Prostate gland (tissue), 2 donors: ENCODE measurements at regions not wholly inside any gene's neighbourhood (a gene's known extent, or its start where the extent isn't known, plus 50 kb on each side); places are given as distances from the start of the nearest gene placed in this dataset.

Experiments used
- POLR2A ChIP-seq: fragments of 450-650 bp; IDR thresholded peaks from one replicate; pipeline ENCODE4 v1.6.1; 2016; ENCODE audit warnings: antibody characterized with exemption, mild to moderate bottlenecking
- POLR2AphosphoS5 ChIP-seq: sonication (generic); formaldehyde crosslinking; IDR thresholded peaks from one replicate; pipeline ENCODE4 v1.6.1; 2017; ENCODE audit warnings: antibody characterized with exemption
- TF ChIP-seq, protein P1 (sequence below), 4 experiments: fragments of 200-600 bp in 2 of 4; fragments of 450-650 bp in 2 of 4; sonication (generic) in 2 of 4; IDR thresholded peaks; 1 replicate in 3 of 4; 2 replicates in 1 of 4; pipeline ENCODE4 v1.5.1; 2016 to 2019; ENCODE audit warnings: antibody characterized with exemption in 4 of 4, mild to moderate bottlenecking in 2 of 4, moderate library complexity in 2 of 4

DNA sequence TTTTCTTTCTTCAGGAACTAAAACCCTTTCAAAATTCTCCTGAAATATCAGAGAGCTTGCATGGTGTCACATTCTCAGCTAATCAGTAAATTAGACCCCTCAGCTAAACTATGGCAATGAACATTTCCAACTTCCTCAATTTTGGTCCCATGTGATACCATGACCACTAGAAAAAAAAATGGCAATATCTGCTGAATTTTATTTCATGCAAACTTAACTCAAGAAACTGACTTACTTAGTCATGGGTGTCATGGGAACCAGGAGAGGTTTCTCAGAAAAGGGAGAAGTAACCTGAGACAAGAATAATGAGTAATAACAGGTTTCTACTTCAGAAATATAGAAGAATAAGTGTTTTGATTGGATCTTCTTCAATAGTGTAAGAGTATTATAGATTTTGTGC, 784.6 kb upstream of the ALCAM start:
- TF ChIP-seq, protein P1, sequence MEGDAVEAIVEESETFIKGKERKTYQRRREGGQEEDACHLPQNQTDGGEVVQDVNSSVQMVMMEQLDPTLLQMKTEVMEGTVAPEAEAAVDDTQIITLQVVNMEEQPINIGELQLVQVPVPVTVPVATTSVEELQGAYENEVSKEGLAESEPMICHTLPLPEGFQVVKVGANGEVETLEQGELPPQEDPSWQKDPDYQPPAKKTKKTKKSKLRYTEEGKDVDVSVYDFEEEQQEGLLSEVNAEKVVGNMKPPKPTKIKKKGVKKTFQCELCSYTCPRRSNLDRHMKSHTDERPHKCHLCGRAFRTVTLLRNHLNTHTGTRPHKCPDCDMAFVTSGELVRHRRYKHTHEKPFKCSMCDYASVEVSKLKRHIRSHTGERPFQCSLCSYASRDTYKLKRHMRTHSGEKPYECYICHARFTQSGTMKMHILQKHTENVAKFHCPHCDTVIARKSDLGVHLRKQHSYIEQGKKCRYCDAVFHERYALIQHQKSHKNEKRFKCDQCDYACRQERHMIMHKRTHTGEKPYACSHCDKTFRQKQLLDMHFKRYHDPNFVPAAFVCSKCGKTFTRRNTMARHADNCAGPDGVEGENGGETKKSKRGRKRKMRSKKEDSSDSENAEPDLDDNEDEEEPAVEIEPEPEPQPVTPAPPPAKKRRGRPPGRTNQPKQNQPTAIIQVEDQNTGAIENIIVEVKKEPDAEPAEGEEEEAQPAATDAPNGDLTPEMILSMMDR (IDR thresholded peaks at IDR 0.05) = no peak
- TF ChIP-seq POLR2A (no peak), POLR2AphosphoS5 (no peak)
